ENCODE measurements at regions not wholly inside any gene's neighbourhood (a gene's known extent, or its start where the extent isn't known, plus 50 kb on each side); places are given as distances from the start of the nearest gene placed in this dataset.

GRCh38 chr4:145295547-145295946, 115.2 kb upstream of the OTUD4 start:
- H3K9me3 ChIP-seq (ENCODE audit: control insufficient read depth, insufficient read depth, low read length): no peaks in the 10 kb centered on the region
- H3K4me1 ChIP-seq (ENCODE audit: control insufficient read depth, insufficient read depth, low read length): no peaks in the 10 kb centered on the region
- no peak overlapping the region for H3K27ac ChIP-seq (ENCODE audit: low read depth, low read length)
- no peak overlapping the region for H3K9ac ChIP-seq (ENCODE audit: low read depth, low read length)
- no peak overlapping the region for H3K4me3 ChIP-seq (ENCODE audit: low read depth, low read length)
- H3K27me3 ChIP-seq (ENCODE audit: control insufficient read depth, insufficient read depth, low read length): no peaks in the 10 kb centered on the region
- H3K36me3 ChIP-seq (ENCODE audit: control insufficient read depth, insufficient read depth, low read length): no peaks in the 10 kb centered on the region

- Histone ChIP-seq H3K4me3 (ENCODE audit: low read depth, low read length) (no peak overlapping the region), H3K27me3 (ENCODE audit: control insufficient read depth, insufficient read depth, low read length) (no peaks in the 10 kb centered on the region), H3K36me3 (ENCODE audit: control insufficient read depth, insufficient read depth, low read length) (no peaks in the 10 kb centered on the region), H3K9me3 (ENCODE audit: control insufficient read depth, insufficient read depth, low read length) (no peaks in the 10 kb centered on the region), H3K9ac (ENCODE audit: low read depth, low read length) (no peak overlapping the region), H3K27ac (ENCODE audit: low read depth, low read length) (no peak overlapping the region), H3K4me1 (ENCODE audit: control insufficient read depth, insufficient read depth, low read length) (no peaks in the 10 kb centered on the region)
Observed at GRCh38 chr4:145295122-145295521, 114.7 kb upstream of the OTUD4 start.

- H3K27ac ChIP-seq (ENCODE audit: low read depth, low read length): no peak overlapping the region
- no peaks in the 10 kb centered on the region for H3K9me3 ChIP-seq (ENCODE audit: control insufficient read depth, insufficient read depth, low read length)
- no peaks in the 10 kb centered on the region for H3K36me3 ChIP-seq (ENCODE audit: control insufficient read depth, insufficient read depth, low read length)
- H3K4me1 ChIP-seq (ENCODE audit: control insufficient read depth, insufficient read depth, low read length): no peaks in the 10 kb centered on the region
- H3K27me3 ChIP-seq (ENCODE audit: control insufficient read depth, insufficient read depth, low read length): no peaks in the 10 kb centered on the region
- no peak overlapping the region for H3K9ac ChIP-seq (ENCODE audit: low read depth, low read length)
- no peak overlapping the region for H3K4me3 ChIP-seq (ENCODE audit: low read depth, low read length)
Observed at GRCh38 chr4:145293658-145294057, 113.3 kb upstream of the OTUD4 start.

- Histone ChIP-seq H3K9me3 (ENCODE audit: control insufficient read depth, insufficient read depth, low read length) (no peaks in the 10 kb centered on the region), H3K36me3 (ENCODE audit: control insufficient read depth, insufficient read depth, low read length) (no peaks in the 10 kb centered on the region), H3K4me1 (ENCODE audit: control insufficient read depth, insufficient read depth, low read length) (no peaks in the 10 kb centered on the region), H3K27ac (ENCODE audit: low read depth, low read length) (no peak overlapping the region), H3K9ac (ENCODE audit: low read depth, low read length) (no peak overlapping the region), H3K4me3 (ENCODE audit: low read depth, low read length) (no peak overlapping the region), H3K27me3 (ENCODE audit: control insufficient read depth, insufficient read depth, low read length) (no peaks in the 10 kb centered on the region)
Observed at GRCh38 chr4:145290955-145291354, 110.6 kb upstream of the OTUD4 start.

DNA sequence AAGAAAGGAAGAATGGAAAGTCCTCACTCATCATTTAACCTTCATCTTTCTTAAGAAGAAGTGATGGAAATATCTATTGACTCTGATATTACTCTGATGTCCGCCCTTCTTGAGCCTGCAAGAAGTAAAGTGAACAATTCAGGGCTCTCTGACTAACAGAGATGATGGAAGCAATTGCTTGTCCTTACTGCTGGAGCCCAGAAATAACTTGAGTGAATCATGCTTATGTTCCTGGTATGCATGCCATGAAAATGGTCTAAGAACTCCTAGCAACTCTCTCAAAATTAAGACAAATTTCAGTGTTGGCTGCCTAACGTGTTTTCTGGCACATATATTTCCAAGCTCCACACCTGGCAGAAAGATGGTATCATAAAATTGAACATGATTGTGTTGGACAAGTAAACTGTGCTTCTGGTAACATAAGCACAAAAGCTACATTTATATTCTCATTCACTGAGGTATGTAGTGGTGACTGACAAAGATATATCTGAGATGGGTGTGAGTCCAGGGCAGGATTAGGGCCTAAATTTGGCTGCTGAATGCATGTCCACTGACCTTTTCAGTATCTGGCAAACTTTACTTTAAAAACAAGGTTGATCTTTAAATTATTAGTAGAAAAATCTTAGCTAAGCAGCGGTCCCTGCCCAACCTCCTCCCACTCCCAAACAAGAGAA, 109.2 kb upstream of the OTUD4 start:
- Histone ChIP-seq H3K4me3 (ENCODE audit: low read depth, low read length) (no peak overlapping the region), H3K9me3 (ENCODE audit: control insufficient read depth, insufficient read depth, low read length) (no peaks in the 10 kb centered on the region), H3K36me3 (ENCODE audit: control insufficient read depth, insufficient read depth, low read length) (no peaks in the 10 kb centered on the region), H3K27ac (ENCODE audit: low read depth, low read length) (no peak overlapping the region), H3K9ac (ENCODE audit: low read depth, low read length) (no peak overlapping the region), H3K27me3 (ENCODE audit: control insufficient read depth, insufficient read depth, low read length) (no peaks in the 10 kb centered on the region), H3K4me1 (ENCODE audit: control insufficient read depth, insufficient read depth, low read length) (no peaks in the 10 kb centered on the region)

GRCh38 chr4:145287351-145287750, 107.0 kb upstream of the OTUD4 start:
- Histone ChIP-seq H3K4me1 (ENCODE audit: control insufficient read depth, insufficient read depth, low read length) (peaks cover 3% of the 10 kb centered on the region; the same call in 1 of the 2 replicates), H3K27ac (ENCODE audit: low read depth, low read length) (no peak overlapping the region), H3K4me3 (ENCODE audit: low read depth, low read length) (no peak overlapping the region), H3K27me3 (ENCODE audit: control insufficient read depth, insufficient read depth, low read length) (no peaks in the 10 kb centered on the region), H3K36me3 (ENCODE audit: control insufficient read depth, insufficient read depth, low read length) (no peaks in the 10 kb centered on the region), H3K9me3 (ENCODE audit: control insufficient read depth, insufficient read depth, low read length) (no peaks in the 10 kb centered on the region), H3K9ac (ENCODE audit: low read depth, low read length) (no peak overlapping the region)

DNA sequence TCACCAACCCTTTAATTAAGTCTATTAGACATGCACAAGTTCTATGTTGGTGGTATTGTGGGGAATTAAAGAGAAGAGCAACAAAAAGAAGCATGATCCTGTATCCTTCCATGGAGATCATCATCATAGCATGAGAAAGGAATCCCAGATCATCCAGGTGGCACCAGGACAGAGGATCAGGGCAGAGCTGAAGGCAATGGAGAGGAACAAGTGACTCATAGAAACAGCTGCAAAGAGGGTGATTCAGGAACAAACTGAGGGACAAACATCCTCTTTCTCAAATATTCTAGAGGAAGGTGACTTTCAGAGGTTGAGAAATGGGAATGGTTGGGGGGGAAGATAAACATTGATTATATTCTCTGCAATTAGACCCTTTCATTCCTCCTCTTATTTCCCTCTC, 105.5 kb upstream of the OTUD4 start:
- Histone ChIP-seq H3K9me3 (ENCODE audit: control insufficient read depth, insufficient read depth, low read length) (no peaks in the 10 kb centered on the region), H3K36me3 (ENCODE audit: control insufficient read depth, insufficient read depth, low read length) (no peaks in the 10 kb centered on the region), H3K9ac (ENCODE audit: low read depth, low read length) (no peak overlapping the region), H3K27me3 (ENCODE audit: control insufficient read depth, insufficient read depth, low read length) (no peaks in the 10 kb centered on the region), H3K4me1 (ENCODE audit: control insufficient read depth, insufficient read depth, low read length) (peaks cover 3% of the 10 kb centered on the region; the same call in 1 of the 2 replicates), H3K4me3 (ENCODE audit: low read depth, low read length) (no peak overlapping the region), H3K27ac (ENCODE audit: low read depth, low read length) (no peak overlapping the region)

GRCh38 chr4:145283909-145284308, 103.5 kb upstream of the OTUD4 start:
- no peak overlapping the region for H3K9ac ChIP-seq (ENCODE audit: low read depth, low read length)
- H3K9me3 ChIP-seq (ENCODE audit: control insufficient read depth, insufficient read depth, low read length): no peaks in the 10 kb centered on the region
- no peak overlapping the region for H3K27ac ChIP-seq (ENCODE audit: low read depth, low read length)
- no peaks in the 10 kb centered on the region for H3K36me3 ChIP-seq (ENCODE audit: control insufficient read depth, insufficient read depth, low read length)
- H3K27me3 ChIP-seq (ENCODE audit: control insufficient read depth, insufficient read depth, low read length): no peaks in the 10 kb centered on the region
- H3K4me3 ChIP-seq (ENCODE audit: low read depth, low read length): no peak overlapping the region
- H3K4me1 ChIP-seq (ENCODE audit: control insufficient read depth, insufficient read depth, low read length): peaks cover 3% of the 10 kb centered on the region; the same call in 1 of the 2 replicates

GRCh38 chr4:145281951-145282350, 101.6 kb upstream of the OTUD4 start:
- H3K27me3 ChIP-seq (ENCODE audit: control insufficient read depth, insufficient read depth, low read length): no peaks in the 10 kb centered on the region
- peaks cover 3% of the 10 kb centered on the region; the same call in 1 of the 2 replicates for H3K4me1 ChIP-seq (ENCODE audit: control insufficient read depth, insufficient read depth, low read length)
- H3K9ac ChIP-seq (ENCODE audit: low read depth, low read length): no peak overlapping the region
- no peaks in the 10 kb centered on the region for H3K9me3 ChIP-seq (ENCODE audit: control insufficient read depth, insufficient read depth, low read length)
- no peaks in the 10 kb centered on the region for H3K36me3 ChIP-seq (ENCODE audit: control insufficient read depth, insufficient read depth, low read length)
- H3K27ac ChIP-seq (ENCODE audit: low read depth, low read length): no peak overlapping the region
- no peak overlapping the region for H3K4me3 ChIP-seq (ENCODE audit: low read depth, low read length)

DNA sequence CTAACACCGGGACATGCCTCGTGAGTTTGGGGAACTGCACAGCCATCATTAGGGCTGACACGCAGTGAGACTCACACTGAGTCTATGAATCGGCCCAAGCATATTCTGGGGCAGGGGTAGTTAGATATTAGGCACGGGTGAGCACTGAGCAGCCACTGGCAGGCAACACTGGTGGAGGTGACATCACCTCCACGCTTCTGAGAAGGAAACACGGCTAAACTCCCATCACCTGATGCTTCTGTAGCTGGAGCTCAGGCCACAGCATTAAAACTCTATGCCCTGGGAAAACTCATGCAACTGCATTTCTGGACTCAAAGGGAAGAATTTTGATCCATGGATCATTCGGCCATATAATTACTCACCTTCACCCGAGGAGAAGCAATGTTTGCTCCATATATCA, 100.8 kb upstream of the OTUD4 start:
- Histone ChIP-seq H3K36me3 (ENCODE audit: control insufficient read depth, insufficient read depth, low read length) (no peaks in the 10 kb centered on the region), H3K9me3 (ENCODE audit: control insufficient read depth, insufficient read depth, low read length) (no peaks in the 10 kb centered on the region), H3K9ac (ENCODE audit: low read depth, low read length) (no peak overlapping the region), H3K27me3 (ENCODE audit: control insufficient read depth, insufficient read depth, low read length) (no peaks in the 10 kb centered on the region), H3K4me1 (ENCODE audit: control insufficient read depth, insufficient read depth, low read length) (peaks cover 3% of the 10 kb centered on the region; the same call in 1 of the 2 replicates), H3K4me3 (ENCODE audit: low read depth, low read length) (no peak overlapping the region), H3K27ac (ENCODE audit: low read depth, low read length) (no peak overlapping the region)

- Histone ChIP-seq H3K27ac (ENCODE audit: low read depth, low read length) (no peak overlapping the region), H3K4me3 (ENCODE audit: low read depth, low read length) (no peak overlapping the region), H3K9me3 (ENCODE audit: control insufficient read depth, insufficient read depth, low read length) (no peaks in the 10 kb centered on the region), H3K4me1 (ENCODE audit: control insufficient read depth, insufficient read depth, low read length) (peaks cover 3% of the 10 kb centered on the region; the same call in 1 of the 2 replicates), H3K36me3 (ENCODE audit: control insufficient read depth, insufficient read depth, low read length) (no peaks in the 10 kb centered on the region), H3K27me3 (ENCODE audit: control insufficient read depth, insufficient read depth, low read length) (no peaks in the 10 kb centered on the region), H3K9ac (ENCODE audit: low read depth, low read length) (no peak overlapping the region)
Observed at GRCh38 chr4:145280541-145280940, 100.2 kb upstream of the OTUD4 start.

Data from HUES48 (cell line).